MCF 10A (cell line): ENCODE measurements at regions not wholly inside any gene's neighbourhood (a gene's known extent, or its start where the extent isn't known, plus 50 kb on each side); places are given as distances from the start of the nearest gene placed in this dataset.
"Not testable (repeated sequence)": the region's sequence is repeated elsewhere in the genome, so short reads cannot be mapped to it uniquely, and the experiment has no call there.

ENCODE experiments used
- BruUV-seq: library from RNA; stranded (reverse); fragments of 400-500 nt; replicated peaks from 2 replicates; lab custom pipeline; 2021; lab: Mats Ljungman, UMichigan
- CTCF ChIA-PET: fragments of 300-600 bp; sonication (Branson Sonifier 250); formaldehyde crosslinking; extraction: SDS; loops from one replicate; lab custom pipeline; 2021; ENCODE audit warnings: antibody characterized with exemption, inconsistent platforms; lab: Yijun Ruan, JAX
- POLR2A ChIA-PET: fragments of 300-600, 350-650 bp; sonication (Branson Sonifier 250); formaldehyde crosslinking; extraction: SDS; loops from one replicate; lab custom pipeline; 2020; ENCODE audit warnings: antibody characterized with exemption, inconsistent platforms; lab: Yijun Ruan, JAX
- DNase-seq: peaks from one replicate; pipeline ENCODE4 v3.0.0-alpha.2; 2018; ENCODE audit not compliant: unreplicated experiment
- H3K27ac Mint-ChIP-seq: one replicate; pipeline ENCODE4 v1.8.0; 2022; ENCODE audit warnings: mild to moderate bottlenecking, low read depth, mixed read lengths; ENCODE audit not compliant: unreplicated experiment
- H3K27me3 Mint-ChIP-seq: one replicate; pipeline ENCODE4 v1.8.0; 2022; ENCODE audit warnings: mixed read lengths; ENCODE audit not compliant: insufficient read depth, unreplicated experiment
- H3K36me3 Mint-ChIP-seq: one replicate; pipeline ENCODE4 v1.8.0; 2022; ENCODE audit warnings: mild to moderate bottlenecking, moderate library complexity, mixed read lengths; ENCODE audit not compliant: insufficient read depth, unreplicated experiment
- H3K4me1 Mint-ChIP-seq: one replicate; pipeline ENCODE4 v1.8.0; 2022; ENCODE audit warnings: mixed read lengths; ENCODE audit not compliant: insufficient read depth, unreplicated experiment
- H3K4me3 Mint-ChIP-seq: one replicate; pipeline ENCODE4 v1.8.0; 2022; ENCODE audit warnings: mild to moderate bottlenecking, moderate library complexity, mixed read lengths; ENCODE audit not compliant: unreplicated experiment
- H3K9me3 Mint-ChIP-seq: one replicate; pipeline ENCODE4 v1.8.0; 2022; ENCODE audit warnings: mixed read lengths; ENCODE audit not compliant: unreplicated experiment
- intact Hi-C: fragments of 100-400 bp; cut with micrococcal nuclease; formaldehyde crosslinking; loops from 2 replicates; pipeline ENCODE4 v1.14.1; 2022

DNA sequence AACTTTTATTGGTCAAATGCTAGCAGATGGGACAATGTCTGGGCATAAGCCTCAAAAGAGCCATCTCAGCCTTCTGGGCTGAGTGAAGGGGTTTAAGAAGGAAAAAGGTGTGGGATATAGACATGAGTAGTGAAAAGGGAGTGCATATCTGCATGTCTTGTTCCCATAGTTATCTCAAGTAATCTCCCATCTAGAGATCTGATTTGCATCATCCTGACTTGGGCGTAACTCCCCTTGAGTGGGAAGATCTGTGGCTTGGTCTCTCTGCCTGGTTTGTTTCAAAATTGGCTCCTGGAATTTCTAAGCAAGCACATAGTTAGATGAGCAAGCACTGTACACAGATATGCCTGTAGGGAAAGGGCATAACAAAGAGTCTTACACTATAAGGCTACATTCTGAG, 228.9 kb downstream of the SPATA31A6 start:
- H3K36me3 Mint-ChIP-seq, H3K27me3 Mint-ChIP-seq, H3K9me3 Mint-ChIP-seq, H3K27ac Mint-ChIP-seq, DNase-seq, H3K4me3 Mint-ChIP-seq, POLR2A ChIA-PET, CTCF ChIA-PET, BruUV-seq, intact Hi-C loops, H3K4me1 Mint-ChIP-seq: not testable (repeated sequence)

- H3K4me3 Mint-ChIP-seq, BruUV-seq, intact Hi-C loops, H3K27me3 Mint-ChIP-seq, CTCF ChIA-PET, H3K4me1 Mint-ChIP-seq, H3K9me3 Mint-ChIP-seq, H3K36me3 Mint-ChIP-seq, DNase-seq, H3K27ac Mint-ChIP-seq, POLR2A ChIA-PET: not testable (repeated sequence)
These were observed 231.4 kb downstream of the SPATA31A6 start for GRCh38 chr9:42414865-42415264.

GRCh38 chr9:42419652-42420051, 236.2 kb downstream of the SPATA31A6 start:
- intact Hi-C loops, BruUV-seq, DNase-seq, H3K27ac Mint-ChIP-seq, POLR2A ChIA-PET, H3K36me3 Mint-ChIP-seq, H3K27me3 Mint-ChIP-seq, H3K4me3 Mint-ChIP-seq, CTCF ChIA-PET, H3K9me3 Mint-ChIP-seq: not testable (repeated sequence)
- H3K4me1 Mint-ChIP-seq: peaks cover 13% of the 10 kb centered on the region

DNA sequence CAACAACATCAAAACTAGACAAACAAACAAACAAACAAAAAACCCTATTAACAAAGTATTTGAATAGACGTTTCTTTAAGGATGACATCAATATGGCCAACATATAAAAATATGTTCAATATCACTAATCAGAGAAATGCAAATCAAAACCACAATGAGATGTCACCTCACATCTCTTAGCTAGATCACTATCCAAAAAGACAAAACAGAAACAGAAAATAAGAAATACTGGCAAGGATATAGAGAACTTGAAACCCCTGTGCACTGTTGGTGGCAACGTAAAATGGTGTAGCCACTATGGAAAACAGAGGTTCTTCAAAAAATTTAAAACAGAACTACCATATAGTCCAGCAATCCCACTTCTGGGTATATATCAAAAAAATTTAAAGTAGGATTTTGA, 236.9 kb downstream of the SPATA31A6 start:
- BruUV-seq, H3K4me3 Mint-ChIP-seq, CTCF ChIA-PET, POLR2A ChIA-PET, H3K36me3 Mint-ChIP-seq, intact Hi-C loops, H3K9me3 Mint-ChIP-seq, H3K27ac Mint-ChIP-seq, DNase-seq, H3K27me3 Mint-ChIP-seq: not testable (repeated sequence)
- peaks cover 13% of the 10 kb centered on the region for H3K4me1 Mint-ChIP-seq

GRCh38 chr9:42421630-42422029, 238.2 kb downstream of the SPATA31A6 start:
- H3K36me3 Mint-ChIP-seq, BruUV-seq, H3K9me3 Mint-ChIP-seq, H3K27me3 Mint-ChIP-seq, POLR2A ChIA-PET, H3K27ac Mint-ChIP-seq, CTCF ChIA-PET, H3K4me3 Mint-ChIP-seq, intact Hi-C loops: not testable (repeated sequence)
- H3K4me1 Mint-ChIP-seq: peaks cover 13% of the 10 kb centered on the region
- DNase-seq: peak; percentile 62

- H3K27me3 Mint-ChIP-seq, BruUV-seq, H3K4me1 Mint-ChIP-seq, CTCF ChIA-PET, H3K36me3 Mint-ChIP-seq, POLR2A ChIA-PET, H3K4me3 Mint-ChIP-seq, H3K9me3 Mint-ChIP-seq, intact Hi-C loops: not testable (repeated sequence)
- H3K27ac Mint-ChIP-seq: peak overlapping the region; percentile 69
- peak; percentile 62 for DNase-seq
These were observed 247.5 kb downstream of the SPATA31A6 start for GRCh38 chr9:42430674-42431615.

- intact Hi-C loops, H3K27ac Mint-ChIP-seq, CTCF ChIA-PET, DNase-seq, BruUV-seq, H3K4me1 Mint-ChIP-seq, H3K9me3 Mint-ChIP-seq, H3K4me3 Mint-ChIP-seq, POLR2A ChIA-PET, H3K36me3 Mint-ChIP-seq, H3K27me3 Mint-ChIP-seq: not testable (repeated sequence)
These were observed 248.2 kb downstream of the SPATA31A6 start for GRCh38 chr9:42431616-42432010.

DNA sequence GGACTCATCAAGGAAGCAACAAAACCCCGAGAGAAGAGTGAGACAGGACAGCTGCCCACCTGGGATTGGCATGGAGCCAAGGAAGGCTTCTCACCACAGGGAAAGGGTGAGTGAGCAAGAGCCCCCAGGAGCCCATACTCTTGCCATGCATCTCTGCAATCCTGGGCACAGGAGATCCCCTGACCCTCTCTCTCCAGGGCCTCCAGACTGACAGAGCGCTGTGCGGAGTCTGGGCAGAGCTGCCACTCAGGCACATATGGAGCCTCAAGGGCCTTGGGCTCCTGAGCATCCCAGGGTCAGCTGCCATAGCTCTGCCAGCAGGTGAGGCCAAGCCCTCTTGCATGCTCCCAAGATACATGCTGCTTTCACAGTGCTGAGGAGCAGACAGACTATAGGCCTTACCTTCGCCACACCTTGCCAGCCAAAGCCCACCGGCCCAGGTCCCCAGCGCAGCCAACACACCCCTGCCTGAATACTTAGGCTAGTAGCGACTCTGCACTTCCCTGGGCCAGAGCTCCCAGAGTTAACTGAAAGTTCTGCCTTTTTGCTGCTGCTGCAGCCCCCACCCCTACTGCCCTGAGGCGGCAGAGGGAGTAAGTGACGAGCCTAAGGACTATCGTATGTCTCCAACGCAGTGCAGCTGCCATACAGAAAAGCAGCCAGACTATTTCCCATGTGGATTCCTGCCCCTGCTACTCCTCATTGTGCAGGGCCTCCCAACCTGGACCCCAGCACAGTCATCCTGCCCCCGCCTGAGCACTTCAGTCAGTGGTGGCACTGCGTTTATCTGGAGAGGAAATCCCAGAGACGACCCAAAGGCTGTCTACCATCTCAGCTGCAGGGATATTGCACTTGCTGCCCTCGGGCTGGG, 251.6 kb downstream of the SPATA31A6 start:
- POLR2A ChIA-PET, H3K4me1 Mint-ChIP-seq, H3K36me3 Mint-ChIP-seq, intact Hi-C loops, DNase-seq, H3K4me3 Mint-ChIP-seq, H3K9me3 Mint-ChIP-seq, H3K27me3 Mint-ChIP-seq, CTCF ChIA-PET, BruUV-seq, H3K27ac Mint-ChIP-seq: not testable (repeated sequence)
